ENCODE measurements at regions not wholly inside any gene's neighbourhood (a gene's known extent, or its start where the extent isn't known, plus 50 kb on each side); places are given as distances from the start of the nearest gene placed in this dataset.

- TF ChIP-seq, protein P1, sequence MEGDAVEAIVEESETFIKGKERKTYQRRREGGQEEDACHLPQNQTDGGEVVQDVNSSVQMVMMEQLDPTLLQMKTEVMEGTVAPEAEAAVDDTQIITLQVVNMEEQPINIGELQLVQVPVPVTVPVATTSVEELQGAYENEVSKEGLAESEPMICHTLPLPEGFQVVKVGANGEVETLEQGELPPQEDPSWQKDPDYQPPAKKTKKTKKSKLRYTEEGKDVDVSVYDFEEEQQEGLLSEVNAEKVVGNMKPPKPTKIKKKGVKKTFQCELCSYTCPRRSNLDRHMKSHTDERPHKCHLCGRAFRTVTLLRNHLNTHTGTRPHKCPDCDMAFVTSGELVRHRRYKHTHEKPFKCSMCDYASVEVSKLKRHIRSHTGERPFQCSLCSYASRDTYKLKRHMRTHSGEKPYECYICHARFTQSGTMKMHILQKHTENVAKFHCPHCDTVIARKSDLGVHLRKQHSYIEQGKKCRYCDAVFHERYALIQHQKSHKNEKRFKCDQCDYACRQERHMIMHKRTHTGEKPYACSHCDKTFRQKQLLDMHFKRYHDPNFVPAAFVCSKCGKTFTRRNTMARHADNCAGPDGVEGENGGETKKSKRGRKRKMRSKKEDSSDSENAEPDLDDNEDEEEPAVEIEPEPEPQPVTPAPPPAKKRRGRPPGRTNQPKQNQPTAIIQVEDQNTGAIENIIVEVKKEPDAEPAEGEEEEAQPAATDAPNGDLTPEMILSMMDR (IDR thresholded peaks at IDR 0.05; ENCODE audit: insufficient read depth, low read depth, low read length) = no peak
- no peak for DNase-seq (ENCODE audit: low read depth)
- no peak overlapping the region for H3K4me3 ChIP-seq (ENCODE audit: low read depth, low read length)
These were observed 496.6 kb downstream of the INHBA start for GRCh38 chr7:41206267-41206666.

DNA sequence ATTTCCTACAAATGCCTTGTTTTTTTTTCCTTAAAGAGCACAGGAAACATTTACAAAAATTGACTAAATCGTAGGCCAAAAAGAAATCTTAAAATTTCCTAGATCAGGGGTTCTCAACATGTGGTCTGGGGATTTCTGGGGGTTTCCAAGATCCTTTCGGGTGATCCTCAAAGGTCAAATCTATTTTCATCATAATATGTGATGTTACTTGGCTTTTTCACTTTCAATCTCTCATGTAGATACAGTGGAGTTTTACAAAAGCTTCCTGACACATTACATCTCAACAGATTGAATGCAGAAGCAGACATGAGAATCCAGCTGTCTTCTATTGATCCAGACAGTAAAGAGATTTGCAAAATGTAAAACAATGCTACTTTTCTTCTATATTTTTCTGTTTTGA is 497.3 kb downstream of the INHBA start:
- TF ChIP-seq, protein P1 (IDR thresholded peaks at IDR 0.05; ENCODE audit: insufficient read depth, low read depth, low read length) = no peak
- no peak overlapping the region for H3K4me3 ChIP-seq (ENCODE audit: low read depth, low read length)
- no peak for DNase-seq (ENCODE audit: low read depth)

GRCh38 chr7:41203542-41203941 is 499.3 kb downstream of the INHBA start:
- DNase-seq (ENCODE audit: low read depth) = no peak
- H3K4me3 ChIP-seq (ENCODE audit: low read depth, low read length) = no peak overlapping the region
- TF ChIP-seq, protein P1 (IDR thresholded peaks at IDR 0.05; ENCODE audit: insufficient read depth, low read depth, low read length) = no peak

GRCh38 chr7:41201021-41201420 is 501.9 kb downstream of the INHBA start:
- H3K4me3 ChIP-seq (ENCODE audit: low read depth, low read length) = no peak overlapping the region
- TF ChIP-seq, protein P1 (IDR thresholded peaks at IDR 0.05; ENCODE audit: insufficient read depth, low read depth, low read length) = no peak
- DNase-seq (ENCODE audit: low read depth) = no peak

DNA sequence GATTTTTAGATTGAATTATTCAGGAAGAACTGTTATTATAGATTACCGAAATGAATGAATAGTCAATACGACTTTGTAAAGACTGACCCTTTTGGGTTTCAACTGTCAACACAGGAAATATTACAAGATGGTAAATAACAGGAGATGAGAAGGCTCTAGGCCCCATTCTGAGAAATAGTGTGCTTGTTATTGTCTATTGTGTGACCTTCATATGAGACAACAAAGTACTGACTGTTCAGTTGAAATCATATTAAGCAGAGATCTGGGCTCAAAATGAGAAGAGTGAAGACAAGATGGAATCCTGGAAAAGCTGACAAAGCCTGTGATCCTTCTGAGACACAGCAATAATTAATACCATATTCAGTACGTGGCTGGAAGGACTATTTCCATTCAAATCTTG is 503.8 kb downstream of the INHBA start:
- no peak for DNase-seq (ENCODE audit: low read depth)
- TF ChIP-seq, protein P1 (IDR thresholded peaks at IDR 0.05; ENCODE audit: insufficient read depth, low read depth, low read length) = no peak
- H3K4me3 ChIP-seq (ENCODE audit: low read depth, low read length) = no peak overlapping the region

GRCh38 chr7:41198502-41198901 is 504.4 kb downstream of the INHBA start:
- H3K4me3 ChIP-seq (ENCODE audit: low read depth, low read length) = no peak overlapping the region
- TF ChIP-seq, protein P1 (IDR thresholded peaks at IDR 0.05; ENCODE audit: insufficient read depth, low read depth, low read length) = no peak
- no peak for DNase-seq (ENCODE audit: low read depth)

GRCh38 chr7:41197769-41198168 is 505.1 kb downstream of the INHBA start:
- TF ChIP-seq, protein P1 (IDR thresholded peaks at IDR 0.05; ENCODE audit: insufficient read depth, low read depth, low read length) = no peak
- no peak for DNase-seq (ENCODE audit: low read depth)
- H3K4me3 ChIP-seq (ENCODE audit: low read depth, low read length) = no peak overlapping the region
